ENCODE measurements at regions not wholly inside any gene's neighbourhood (a gene's known extent, or its start where the extent isn't known, plus 50 kb on each side); places are given as distances from the start of the nearest gene placed in this dataset.

DNA sequence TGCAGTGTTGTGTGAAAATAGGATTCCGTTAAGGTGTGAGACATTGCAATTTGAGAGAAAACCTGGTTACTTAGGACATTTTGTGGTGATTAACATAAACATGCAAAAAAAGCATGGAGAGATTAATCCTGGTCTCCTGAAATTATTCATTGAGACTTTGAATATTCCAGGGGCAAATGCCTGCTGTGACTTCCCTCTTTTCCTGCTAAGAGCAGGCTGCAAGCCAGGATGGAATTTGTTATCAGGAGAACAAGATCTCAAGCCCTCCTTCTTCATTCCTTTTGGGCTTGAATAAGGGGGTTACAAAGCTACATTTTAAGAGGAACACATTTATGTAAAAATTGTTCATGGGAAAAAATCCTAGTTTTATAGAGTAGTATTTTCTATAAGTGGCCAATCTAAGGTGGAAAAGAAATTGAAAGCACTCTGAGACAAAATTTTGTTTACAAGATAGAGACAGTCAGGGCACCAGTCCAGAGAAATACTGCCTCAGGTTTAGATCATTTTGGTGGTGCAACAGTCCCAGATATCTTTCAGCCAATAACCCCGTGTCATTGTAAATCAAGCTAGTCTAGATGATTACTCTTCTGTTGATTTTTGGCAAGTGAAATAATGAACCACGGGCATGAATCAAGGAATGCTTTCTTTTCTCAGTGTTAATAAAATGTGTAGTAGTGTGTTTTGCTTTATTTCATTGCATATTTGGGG, 1528.3 kb upstream of the AGA start:
- no peak for TF ChIP-seq EP300 (IDR thresholded peaks at IDR 0.05)
- TF ChIP-seq CTCF (IDR thresholded peaks at IDR 0.05) = no peak
- TF ChIP-seq POLR2A (IDR thresholded peaks at IDR 0.05; ENCODE audit: low read depth) = no peak
- TF ChIP-seq POLR2AphosphoS5 (IDR thresholded peaks at IDR 0.05) = no peak

Measured in esophagus muscularis mucosa (tissue), 4 donors.